ENCODE measurements at regions not wholly inside any gene's neighbourhood (a gene's known extent, or its start where the extent isn't known, plus 50 kb on each side); places are given as distances from the start of the nearest gene placed in this dataset.

DNA sequence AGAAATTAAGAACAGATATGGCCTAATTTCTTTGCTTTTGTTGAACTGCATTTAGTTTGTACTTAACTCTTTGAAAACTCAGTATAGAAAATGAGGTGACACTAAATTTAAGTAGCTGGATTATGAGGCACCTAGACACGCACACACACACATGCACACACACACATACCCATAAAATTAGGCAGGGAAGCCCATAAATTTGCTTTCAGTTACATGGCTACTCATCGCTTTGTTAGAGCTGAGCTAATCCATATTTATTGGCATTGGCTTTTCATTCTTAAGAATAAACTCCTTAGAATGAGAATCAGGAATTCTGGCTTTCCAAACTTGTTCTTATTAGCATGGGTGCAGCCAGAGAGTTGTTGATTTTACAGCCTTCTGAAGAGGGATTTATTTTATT, 61.7 kb upstream of the MBNL2 start:
- Histone ChIP-seq H3K4me2 (ENCODE audit: low read depth, low read length, poor library complexity, severe bottlenecking) (no peak overlapping the region), H3K79me2 (ENCODE audit: insufficient read depth, low read length) (no peaks in the 10 kb centered on the region), H3K9me2 (replicated peaks; ENCODE audit: insufficient read depth, low read length) (no peaks in the 10 kb centered on the region), H3K9ac (ENCODE audit: low read length) (no peak overlapping the region), H3K36me3 (ENCODE audit: low read length) (no peaks in the 10 kb centered on the region), H3K9me3 (ENCODE audit: insufficient read depth, low read length) (no peaks in the 10 kb centered on the region), H3K27ac (ENCODE audit: low read depth, low read length) (no peak overlapping the region), H4K20me1 (ENCODE audit: low read depth, low read length) (no peaks in the 10 kb centered on the region), H3F3A (ENCODE audit: insufficient read depth) (no peaks in the 10 kb centered on the region), H2AFZ (ENCODE audit: low read depth, low read length, severe bottlenecking) (no peak overlapping the region), H3K27me3 (ENCODE audit: low read length) (no peaks in the 10 kb centered on the region), H3K4me3 (ENCODE audit: insufficient read depth, low read length, poor library complexity, severe bottlenecking) (no peak overlapping the region)
- TF ChIP-seq, protein P1, sequence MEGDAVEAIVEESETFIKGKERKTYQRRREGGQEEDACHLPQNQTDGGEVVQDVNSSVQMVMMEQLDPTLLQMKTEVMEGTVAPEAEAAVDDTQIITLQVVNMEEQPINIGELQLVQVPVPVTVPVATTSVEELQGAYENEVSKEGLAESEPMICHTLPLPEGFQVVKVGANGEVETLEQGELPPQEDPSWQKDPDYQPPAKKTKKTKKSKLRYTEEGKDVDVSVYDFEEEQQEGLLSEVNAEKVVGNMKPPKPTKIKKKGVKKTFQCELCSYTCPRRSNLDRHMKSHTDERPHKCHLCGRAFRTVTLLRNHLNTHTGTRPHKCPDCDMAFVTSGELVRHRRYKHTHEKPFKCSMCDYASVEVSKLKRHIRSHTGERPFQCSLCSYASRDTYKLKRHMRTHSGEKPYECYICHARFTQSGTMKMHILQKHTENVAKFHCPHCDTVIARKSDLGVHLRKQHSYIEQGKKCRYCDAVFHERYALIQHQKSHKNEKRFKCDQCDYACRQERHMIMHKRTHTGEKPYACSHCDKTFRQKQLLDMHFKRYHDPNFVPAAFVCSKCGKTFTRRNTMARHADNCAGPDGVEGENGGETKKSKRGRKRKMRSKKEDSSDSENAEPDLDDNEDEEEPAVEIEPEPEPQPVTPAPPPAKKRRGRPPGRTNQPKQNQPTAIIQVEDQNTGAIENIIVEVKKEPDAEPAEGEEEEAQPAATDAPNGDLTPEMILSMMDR (IDR thresholded peaks at IDR 0.05; ENCODE audit: insufficient read depth, low read length, poor library complexity, severe bottlenecking): no peak
- no peak for TF ChIP-seq EZH2phosphoT487 (conservative IDR thresholded peaks at IDR 0.05; ENCODE audit: low read length)

- no peaks in the 10 kb centered on the region for H3K27me3 ChIP-seq (ENCODE audit: low read length)
- H3K4me2 ChIP-seq (ENCODE audit: low read depth, low read length, poor library complexity, severe bottlenecking): no peak overlapping the region
- no peak overlapping the region for H2AFZ ChIP-seq (ENCODE audit: low read depth, low read length, severe bottlenecking)
- H3K36me3 ChIP-seq (ENCODE audit: low read length): no peaks in the 10 kb centered on the region
- H3K79me2 ChIP-seq (ENCODE audit: insufficient read depth, low read length): no peaks in the 10 kb centered on the region
- no peaks in the 10 kb centered on the region for H3K9me3 ChIP-seq (ENCODE audit: insufficient read depth, low read length)
- no peaks in the 10 kb centered on the region for H4K20me1 ChIP-seq (ENCODE audit: low read depth, low read length)
- H3K4me3 ChIP-seq (ENCODE audit: insufficient read depth, low read length, poor library complexity, severe bottlenecking): no peak overlapping the region
- no peak overlapping the region for H3K27ac ChIP-seq (ENCODE audit: low read depth, low read length)
- no peaks in the 10 kb centered on the region for H3F3A ChIP-seq (ENCODE audit: insufficient read depth)
- no peak overlapping the region for H3K9ac ChIP-seq (ENCODE audit: low read length)
- TF ChIP-seq, protein P1 (IDR thresholded peaks at IDR 0.05; ENCODE audit: insufficient read depth, low read length, poor library complexity, severe bottlenecking): no peak
- no peak for TF ChIP-seq EZH2phosphoT487 (conservative IDR thresholded peaks at IDR 0.05; ENCODE audit: low read length)
- no peaks in the 10 kb centered on the region for H3K9me2 ChIP-seq (replicated peaks; ENCODE audit: insufficient read depth, low read length)
These were observed 60.4 kb upstream of the MBNL2 start for GRCh38 chr13:97161582-97162231.

DNA sequence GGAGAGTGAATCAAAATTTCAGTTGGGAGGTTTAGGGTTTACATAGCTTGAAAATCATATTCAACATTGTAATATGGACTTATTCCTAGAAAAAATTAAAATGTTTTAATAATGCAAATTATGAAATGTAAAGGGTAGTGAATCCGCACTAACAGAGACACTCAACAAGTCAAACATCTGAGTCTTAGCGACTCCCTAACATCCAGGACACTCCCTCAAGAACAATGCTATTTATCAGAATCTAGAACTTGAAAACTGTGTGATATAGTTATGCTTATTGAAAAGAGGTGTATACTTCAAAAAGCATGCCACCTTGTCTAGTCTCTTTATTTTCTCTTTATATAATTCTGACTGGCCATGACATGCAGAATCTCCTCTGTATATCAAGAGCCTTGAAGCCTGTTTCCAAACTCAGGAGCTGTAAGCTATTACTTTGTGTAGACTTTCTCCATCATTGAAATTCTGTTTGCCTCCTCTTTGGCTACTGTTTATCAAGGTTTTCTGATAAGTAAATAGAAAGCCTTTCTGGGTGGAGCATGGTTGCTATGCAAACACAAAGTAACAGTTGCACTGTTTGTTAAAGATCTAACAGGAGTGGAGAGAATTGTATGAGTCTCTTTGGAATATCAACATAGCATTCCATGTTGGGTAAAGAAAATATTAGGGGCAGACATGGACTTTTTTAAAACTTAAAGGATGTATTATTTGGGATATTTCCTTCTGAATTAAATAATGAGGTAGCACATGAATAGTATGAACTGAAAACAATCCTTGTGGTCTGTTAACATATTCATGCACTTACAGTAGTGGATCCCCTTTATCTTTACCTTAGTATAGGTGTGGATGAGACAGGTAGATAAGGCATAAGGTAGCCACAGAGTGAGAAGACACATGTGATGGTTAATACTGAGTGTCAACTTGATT, 56.4 kb upstream of the MBNL2 start:
- TF ChIP-seq, protein P1 (IDR thresholded peaks at IDR 0.05; ENCODE audit: insufficient read depth, low read length, poor library complexity, severe bottlenecking): no peak
- no peak for TF ChIP-seq EZH2phosphoT487 (conservative IDR thresholded peaks at IDR 0.05; ENCODE audit: low read length)
- H4K20me1 ChIP-seq (ENCODE audit: low read depth, low read length): no peaks in the 10 kb centered on the region
- no peaks in the 10 kb centered on the region for H3F3A ChIP-seq (ENCODE audit: insufficient read depth)
- no peak overlapping the region for H3K4me3 ChIP-seq (ENCODE audit: insufficient read depth, low read length, poor library complexity, severe bottlenecking)
- no peak overlapping the region for H3K27ac ChIP-seq (ENCODE audit: low read depth, low read length)
- no peak overlapping the region for H3K4me2 ChIP-seq (ENCODE audit: low read depth, low read length, poor library complexity, severe bottlenecking)
- H3K9ac ChIP-seq (ENCODE audit: low read length): no peak overlapping the region
- H3K9me3 ChIP-seq (ENCODE audit: insufficient read depth, low read length): no peaks in the 10 kb centered on the region
- no peak overlapping the region for H2AFZ ChIP-seq (ENCODE audit: low read depth, low read length, severe bottlenecking)
- no peaks in the 10 kb centered on the region for H3K27me3 ChIP-seq (ENCODE audit: low read length)
- H3K36me3 ChIP-seq (ENCODE audit: low read length): no peaks in the 10 kb centered on the region
- H3K9me2 ChIP-seq (replicated peaks; ENCODE audit: insufficient read depth, low read length): no peaks in the 10 kb centered on the region
- no peaks in the 10 kb centered on the region for H3K79me2 ChIP-seq (ENCODE audit: insufficient read depth, low read length)
